AG04449 (cell line): ENCODE measurements at regions not wholly inside any gene's neighbourhood (a gene's known extent, or its start where the extent isn't known, plus 50 kb on each side); places are given as distances from the start of the nearest gene placed in this dataset.

Experiments used
- CTCF ChIA-PET: fragments of 350-600 bp; formaldehyde crosslinking; extraction: SDS; loops from one replicate; lab custom pipeline; 2021; ENCODE audit warnings: antibody characterized with exemption; lab: Yijun Ruan, JAX
- POLR2A ChIA-PET: fragments of 400-600, 350-600 bp; formaldehyde crosslinking; extraction: SDS; loops from one replicate; lab custom pipeline; 2020; ENCODE audit warnings: antibody characterized with exemption, inconsistent platforms; lab: Yijun Ruan, JAX
- DNase-seq: peaks from one replicate; pipeline ENCODE4 v3.0.0-alpha.2; 2010; ENCODE audit warnings: low read depth, low spot score
- H3K4me3 ChIP-seq: 2 replicates; pipeline ENCODE4 v1.5.1; 2011; ENCODE audit warnings: low read depth, mild to moderate bottlenecking, control low read depth, low read length
- TF ChIP-seq, protein P1 (sequence below): IDR thresholded peaks from one replicate; pipeline ENCODE4 v1.5.1; 2011; ENCODE audit warnings: mild to moderate bottlenecking, moderate library complexity, low read length, control low read depth, inconsistent platforms; ENCODE audit not compliant: insufficient read depth; ENCODE audit errors: missing control alignments

DNA sequence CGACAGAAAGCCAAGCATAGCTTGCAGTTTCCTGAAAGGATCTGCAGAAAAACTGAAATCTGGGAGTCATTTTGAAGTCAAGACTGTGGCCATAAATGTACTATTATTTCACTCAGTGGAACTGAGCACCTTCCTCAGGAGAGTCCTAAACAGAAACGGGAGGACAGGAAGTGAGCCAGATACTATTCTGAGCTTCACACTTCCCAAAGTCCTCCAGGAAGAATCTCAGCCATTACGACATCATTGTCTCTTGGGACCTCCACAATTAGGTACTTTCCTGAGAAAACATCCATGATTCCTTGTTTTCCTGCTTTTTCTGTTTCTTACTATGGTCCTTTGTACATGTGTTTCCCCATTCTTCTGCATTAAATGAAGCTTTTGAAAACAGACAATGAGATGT is 299.2 kb upstream of the USP25 start:
- POLR2A ChIA-PET: no interaction called here
- TF ChIP-seq, protein P1, sequence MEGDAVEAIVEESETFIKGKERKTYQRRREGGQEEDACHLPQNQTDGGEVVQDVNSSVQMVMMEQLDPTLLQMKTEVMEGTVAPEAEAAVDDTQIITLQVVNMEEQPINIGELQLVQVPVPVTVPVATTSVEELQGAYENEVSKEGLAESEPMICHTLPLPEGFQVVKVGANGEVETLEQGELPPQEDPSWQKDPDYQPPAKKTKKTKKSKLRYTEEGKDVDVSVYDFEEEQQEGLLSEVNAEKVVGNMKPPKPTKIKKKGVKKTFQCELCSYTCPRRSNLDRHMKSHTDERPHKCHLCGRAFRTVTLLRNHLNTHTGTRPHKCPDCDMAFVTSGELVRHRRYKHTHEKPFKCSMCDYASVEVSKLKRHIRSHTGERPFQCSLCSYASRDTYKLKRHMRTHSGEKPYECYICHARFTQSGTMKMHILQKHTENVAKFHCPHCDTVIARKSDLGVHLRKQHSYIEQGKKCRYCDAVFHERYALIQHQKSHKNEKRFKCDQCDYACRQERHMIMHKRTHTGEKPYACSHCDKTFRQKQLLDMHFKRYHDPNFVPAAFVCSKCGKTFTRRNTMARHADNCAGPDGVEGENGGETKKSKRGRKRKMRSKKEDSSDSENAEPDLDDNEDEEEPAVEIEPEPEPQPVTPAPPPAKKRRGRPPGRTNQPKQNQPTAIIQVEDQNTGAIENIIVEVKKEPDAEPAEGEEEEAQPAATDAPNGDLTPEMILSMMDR: no peak
- CTCF ChIA-PET: no interaction called here
- DNase-seq: no peak
- H3K4me3 ChIP-seq: no peak overlapping the region

DNA sequence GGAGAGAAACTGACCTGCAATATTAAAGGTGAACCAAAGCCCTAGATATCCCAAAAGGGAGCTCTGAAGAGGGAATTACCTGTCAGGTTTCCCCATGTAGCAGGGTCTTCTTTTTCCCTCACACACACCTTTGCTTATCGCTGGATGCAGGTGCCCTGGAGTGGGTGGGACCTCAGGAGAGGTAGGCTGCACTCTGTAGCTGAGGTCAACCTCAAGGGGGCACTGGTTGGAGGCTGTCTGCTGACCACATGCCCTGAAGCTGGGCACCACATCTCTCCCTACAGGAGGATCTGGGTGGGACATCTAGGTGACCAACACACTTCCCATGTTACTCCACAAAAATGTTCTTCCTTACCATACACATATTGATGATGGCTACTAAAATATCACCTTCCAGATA is 298.7 kb upstream of the USP25 start:
- TF ChIP-seq, protein P1: no peak
- CTCF ChIA-PET: no interaction called here
- no peak overlapping the region for H3K4me3 ChIP-seq
- DNase-seq: no peak
- POLR2A ChIA-PET: no interaction called here

GRCh38 chr21:15433091-15433490 is 296.7 kb upstream of the USP25 start:
- TF ChIP-seq, protein P1: no peak
- no peak for DNase-seq
- no peak overlapping the region for H3K4me3 ChIP-seq
- ChIA-PET CTCF (no interaction called here), POLR2A (no interaction called here)

- H3K4me3 ChIP-seq: no peak overlapping the region
- CTCF ChIA-PET: no interaction called here
- POLR2A ChIA-PET: no interaction called here
- DNase-seq: no peak
- TF ChIP-seq, protein P1: no peak
These were observed 295.4 kb upstream of the USP25 start for GRCh38 chr21:15434163-15434905.

DNA sequence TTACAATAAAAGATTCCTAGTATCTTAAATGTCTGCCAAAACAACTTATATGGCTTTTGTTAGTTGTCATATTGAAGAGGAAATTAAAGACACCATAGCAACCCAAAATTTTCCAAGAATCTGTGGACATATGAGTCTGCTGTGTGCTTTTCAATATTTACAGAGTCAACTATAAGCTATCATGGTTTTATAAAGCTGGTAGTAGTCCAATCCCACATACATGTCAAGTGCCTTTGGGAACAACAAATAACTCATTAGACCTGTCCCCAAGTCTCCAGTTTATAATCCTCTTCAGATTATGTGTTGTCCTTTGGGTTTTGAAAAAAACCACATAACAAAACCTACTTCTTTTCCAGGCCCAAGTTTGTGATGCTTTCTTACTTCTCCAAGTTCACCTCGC is 293.8 kb upstream of the USP25 start:
- H3K4me3 ChIP-seq: no peak overlapping the region
- POLR2A ChIA-PET: no interaction called here
- DNase-seq: no peak
- CTCF ChIA-PET: no interaction called here
- TF ChIP-seq, protein P1: no peak

DNA sequence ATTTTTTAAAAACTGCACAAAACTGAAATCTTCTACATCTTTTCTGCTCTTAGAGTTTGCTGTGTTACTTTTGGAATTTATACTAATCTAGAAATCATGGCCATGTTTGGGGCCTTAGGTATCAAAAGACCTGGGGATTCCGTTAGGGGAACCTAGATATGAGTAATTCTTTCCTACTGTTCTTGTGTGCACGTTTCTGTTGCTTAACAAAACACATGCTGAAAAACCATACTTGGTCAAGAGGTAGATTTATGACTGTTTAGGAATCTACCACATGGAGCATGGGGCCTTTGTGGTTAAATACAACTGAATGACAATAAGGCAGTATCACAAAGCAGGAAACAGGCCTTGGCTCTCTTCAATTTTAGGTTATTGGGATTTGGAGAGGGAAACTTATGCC is 291.9 kb upstream of the USP25 start:
- POLR2A ChIA-PET: no interaction called here
- no peak overlapping the region for H3K4me3 ChIP-seq
- CTCF ChIA-PET: no interaction called here
- no peak for DNase-seq
- TF ChIP-seq, protein P1: no peak
